ENCODE measurements at regions not wholly inside any gene's neighbourhood (a gene's known extent, or its start where the extent isn't known, plus 50 kb on each side); places are given as distances from the start of the nearest gene placed in this dataset.

- peaks cover 2% of the 10 kb centered on the region for H3K36me3 Mint-ChIP-seq (ENCODE audit: low read depth, unreplicated experiment)
- H3K27ac ChIP-seq (ENCODE audit: low read depth, low read length), result no peak overlapping the region
- no peak overlapping the region for H3K4me2 ChIP-seq (ENCODE audit: low read length)
- no peak overlapping the region for H3K9ac ChIP-seq (ENCODE audit: low read length)
- H3K4me1 ChIP-seq (ENCODE audit: insufficient read depth, low read length), result peaks cover 7% of the 10 kb centered on the region
- no peak overlapping the region for H3K27ac Mint-ChIP-seq (ENCODE audit: unreplicated experiment)
- no peaks in the 10 kb centered on the region for H3K27me3 Mint-ChIP-seq (ENCODE audit: low read depth, unreplicated experiment)
- H2AFZ ChIP-seq (ENCODE audit: low read depth, low read length), result no peak overlapping the region
- no peaks in the 10 kb centered on the region for H3K36me3 ChIP-seq (ENCODE audit: insufficient read depth, low read length)
- H3K4me1 Mint-ChIP-seq (ENCODE audit: low read depth, unreplicated experiment), result peaks cover 8% of the 10 kb centered on the region
- no peaks in the 10 kb centered on the region for H3K9me3 ChIP-seq (ENCODE audit: insufficient read depth, low read depth, low read length)
- H4K20me1 ChIP-seq (ENCODE audit: insufficient read depth, low read length), result no peaks in the 10 kb centered on the region
- no peak overlapping the region for H3K4me3 Mint-ChIP-seq (ENCODE audit: unreplicated experiment)
- no peaks in the 10 kb centered on the region for H3K79me2 ChIP-seq (ENCODE audit: insufficient read depth, low read length)
- DNase-seq (ENCODE audit: low read depth), result no peak
- no peaks in the 10 kb centered on the region for H3K27me3 ChIP-seq (ENCODE audit: insufficient read depth, low read length)
- H3K9me3 Mint-ChIP-seq (ENCODE audit: unreplicated experiment), result no peaks in the 10 kb centered on the region
- TF ChIP-seq, protein P1, sequence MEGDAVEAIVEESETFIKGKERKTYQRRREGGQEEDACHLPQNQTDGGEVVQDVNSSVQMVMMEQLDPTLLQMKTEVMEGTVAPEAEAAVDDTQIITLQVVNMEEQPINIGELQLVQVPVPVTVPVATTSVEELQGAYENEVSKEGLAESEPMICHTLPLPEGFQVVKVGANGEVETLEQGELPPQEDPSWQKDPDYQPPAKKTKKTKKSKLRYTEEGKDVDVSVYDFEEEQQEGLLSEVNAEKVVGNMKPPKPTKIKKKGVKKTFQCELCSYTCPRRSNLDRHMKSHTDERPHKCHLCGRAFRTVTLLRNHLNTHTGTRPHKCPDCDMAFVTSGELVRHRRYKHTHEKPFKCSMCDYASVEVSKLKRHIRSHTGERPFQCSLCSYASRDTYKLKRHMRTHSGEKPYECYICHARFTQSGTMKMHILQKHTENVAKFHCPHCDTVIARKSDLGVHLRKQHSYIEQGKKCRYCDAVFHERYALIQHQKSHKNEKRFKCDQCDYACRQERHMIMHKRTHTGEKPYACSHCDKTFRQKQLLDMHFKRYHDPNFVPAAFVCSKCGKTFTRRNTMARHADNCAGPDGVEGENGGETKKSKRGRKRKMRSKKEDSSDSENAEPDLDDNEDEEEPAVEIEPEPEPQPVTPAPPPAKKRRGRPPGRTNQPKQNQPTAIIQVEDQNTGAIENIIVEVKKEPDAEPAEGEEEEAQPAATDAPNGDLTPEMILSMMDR (IDR thresholded peaks at IDR 0.05; ENCODE audit: insufficient read depth, low read depth, low read length), result no peak
- no peak for TF ChIP-seq EZH2 (IDR thresholded peaks at IDR 0.05; ENCODE audit: insufficient read depth, low read length)
- H3K4me3 ChIP-seq (ENCODE audit: insufficient read depth, low read depth, low read length), result no peak overlapping the region
- FAIRE-seq, result peak; percentile 5
Measured at GRCh38 chr5:98463676-98464075, 309.8 kb upstream of the RGMB start.

DNA sequence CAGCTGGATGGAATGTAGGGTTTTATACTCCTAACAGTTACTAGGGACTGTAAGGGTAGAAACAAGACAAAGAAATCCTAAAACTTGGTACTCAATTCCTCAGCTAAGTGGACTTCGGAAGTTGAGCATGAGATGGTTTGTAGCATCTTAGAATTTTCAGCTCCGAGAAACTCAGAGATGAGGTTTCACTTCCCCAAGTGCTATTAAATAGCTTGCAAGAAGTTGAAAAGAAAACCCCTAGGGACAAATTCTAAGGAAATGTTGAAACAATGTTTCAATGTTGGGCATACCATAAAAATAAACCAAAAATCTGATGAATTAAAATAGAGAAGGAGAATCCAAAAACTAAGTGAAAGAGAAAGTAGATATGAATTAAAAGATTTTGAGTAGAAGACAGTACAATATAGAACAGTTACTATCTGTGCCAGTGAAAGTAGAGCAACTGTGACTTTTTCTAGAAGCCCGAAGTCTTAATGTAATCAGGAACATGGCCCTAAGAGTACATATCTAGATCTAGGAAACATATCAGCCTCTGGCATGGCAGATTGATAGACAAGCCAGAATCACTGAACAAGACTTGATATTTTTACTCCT, 308.6 kb upstream of the RGMB start:
- H4K20me1 ChIP-seq (ENCODE audit: insufficient read depth, low read length), result no peaks in the 10 kb centered on the region
- TF ChIP-seq EZH2 (IDR thresholded peaks at IDR 0.05; ENCODE audit: insufficient read depth, low read length), result no peak
- TF ChIP-seq, protein P1 (IDR thresholded peaks at IDR 0.05; ENCODE audit: insufficient read depth, low read depth, low read length), result no peak
- Mint-ChIP-seq H3K9me3 (ENCODE audit: unreplicated experiment) (no peaks in the 10 kb centered on the region), H3K4me1 (ENCODE audit: low read depth, unreplicated experiment) (peaks cover 8% of the 10 kb centered on the region), H3K27ac (ENCODE audit: unreplicated experiment) (no peak overlapping the region), H3K27me3 (ENCODE audit: low read depth, unreplicated experiment) (no peaks in the 10 kb centered on the region), H3K36me3 (ENCODE audit: low read depth, unreplicated experiment) (peaks cover 2% of the 10 kb centered on the region), H3K4me3 (ENCODE audit: unreplicated experiment) (no peak overlapping the region)
- no peaks in the 10 kb centered on the region for H3K79me2 ChIP-seq (ENCODE audit: insufficient read depth, low read length)
- no peak overlapping the region for H3K9ac ChIP-seq (ENCODE audit: low read length)
- H3K4me3 ChIP-seq (ENCODE audit: insufficient read depth, low read depth, low read length), result no peak overlapping the region
- no peak for DNase-seq (ENCODE audit: low read depth)
- H3K4me2 ChIP-seq (ENCODE audit: low read length), result no peak overlapping the region
- H3K27ac ChIP-seq (ENCODE audit: low read depth, low read length), result no peak overlapping the region
- H2AFZ ChIP-seq (ENCODE audit: low read depth, low read length), result no peak overlapping the region
- H3K4me1 ChIP-seq (ENCODE audit: insufficient read depth, low read length), result peaks cover 7% of the 10 kb centered on the region
- H3K9me3 ChIP-seq (ENCODE audit: insufficient read depth, low read depth, low read length), result no peaks in the 10 kb centered on the region
- FAIRE-seq, result no peak
- no peaks in the 10 kb centered on the region for H3K36me3 ChIP-seq (ENCODE audit: insufficient read depth, low read length)
- no peaks in the 10 kb centered on the region for H3K27me3 ChIP-seq (ENCODE audit: insufficient read depth, low read length)

DNA sequence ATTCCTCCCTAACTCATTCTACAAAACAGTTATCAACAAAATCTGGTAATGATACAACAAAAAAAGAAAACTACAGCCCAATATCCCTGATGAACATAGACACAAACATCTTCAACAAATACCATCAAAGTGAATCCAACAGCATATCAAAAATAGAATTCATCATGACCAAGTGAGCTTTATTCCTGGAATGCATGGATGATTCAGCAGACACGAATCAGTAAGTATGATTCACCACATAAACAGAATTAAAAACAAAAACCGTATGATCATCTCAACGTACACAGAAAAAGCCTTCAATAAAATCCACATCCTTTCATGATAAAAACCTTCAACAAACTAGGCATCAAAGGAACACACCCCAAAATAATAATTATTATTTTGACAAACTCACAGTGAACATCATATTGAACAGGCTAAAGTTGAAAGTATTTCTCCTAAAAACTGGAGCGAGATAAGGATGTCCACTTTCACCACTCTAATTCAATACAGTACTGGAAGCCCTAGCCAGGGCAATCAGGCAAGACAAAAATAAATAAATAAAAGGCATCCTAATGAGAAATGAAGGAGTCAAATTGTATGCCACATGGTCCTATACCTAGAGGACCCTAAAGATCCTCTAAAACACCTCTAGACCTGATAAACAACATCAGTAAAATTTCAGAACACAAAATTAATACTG, 305.1 kb upstream of the RGMB start:
- peak; percentile 85 for FAIRE-seq
- Histone ChIP-seq H3K4me3 (ENCODE audit: insufficient read depth, low read depth, low read length) (no peak overlapping the region), H3K4me2 (ENCODE audit: low read length) (peak overlapping the region; percentile 67), H3K27ac (ENCODE audit: low read depth, low read length) (peak overlapping the region; percentile 77), H4K20me1 (ENCODE audit: insufficient read depth, low read length) (no peaks in the 10 kb centered on the region), H3K9ac (ENCODE audit: low read length) (peak overlapping the region; percentile 54), H3K36me3 (ENCODE audit: insufficient read depth, low read length) (no peaks in the 10 kb centered on the region), H2AFZ (ENCODE audit: low read depth, low read length) (no peak overlapping the region), H3K27me3 (ENCODE audit: insufficient read depth, low read length) (no peaks in the 10 kb centered on the region), H3K79me2 (ENCODE audit: insufficient read depth, low read length) (no peaks in the 10 kb centered on the region), H3K9me3 (ENCODE audit: insufficient read depth, low read depth, low read length) (no peaks in the 10 kb centered on the region), H3K4me1 (ENCODE audit: insufficient read depth, low read length) (peaks cover 7% of the 10 kb centered on the region)
- no peak for TF ChIP-seq EZH2 (IDR thresholded peaks at IDR 0.05; ENCODE audit: insufficient read depth, low read length)
- TF ChIP-seq, protein P1 (IDR thresholded peaks at IDR 0.05; ENCODE audit: insufficient read depth, low read depth, low read length), result no peak
- H3K27ac Mint-ChIP-seq (ENCODE audit: unreplicated experiment), result peak overlapping the region; percentile 87
- no peak overlapping the region for H3K4me3 Mint-ChIP-seq (ENCODE audit: unreplicated experiment)
- H3K9me3 Mint-ChIP-seq (ENCODE audit: unreplicated experiment), result no peaks in the 10 kb centered on the region
- H3K36me3 Mint-ChIP-seq (ENCODE audit: low read depth, unreplicated experiment), result peaks cover 2% of the 10 kb centered on the region
- no peaks in the 10 kb centered on the region for H3K27me3 Mint-ChIP-seq (ENCODE audit: low read depth, unreplicated experiment)
- DNase-seq (ENCODE audit: low read depth), result peak; percentile 92
- peaks cover 13% of the 10 kb centered on the region for H3K4me1 Mint-ChIP-seq (ENCODE audit: low read depth, unreplicated experiment)
